Nephron (organoid): ENCODE measurements at regions not wholly inside any gene's neighbourhood (a gene's known extent, or its start where the extent isn't known, plus 50 kb on each side); places are given as distances from the start of the nearest gene placed in this dataset.
A peak's percentile ranks its signal among the peaks of the same experiment; 100 is the strongest.

ENCODE experiments used
- H3K27ac Mint-ChIP-seq, 3 experiments: 2 replicates each; pipeline ENCODE4 v1.8.0; 2020; ENCODE audit warnings: mixed read lengths in 3 of 3, mild to moderate bottlenecking in 2 of 3, moderate library complexity in 1 of 3
- H3K27me3 Mint-ChIP-seq: 2 replicates; pipeline ENCODE4 v1.8.0; 2021; ENCODE audit warnings: low read depth, mild to moderate bottlenecking, moderate library complexity, mixed read lengths
- H3K36me3 Mint-ChIP-seq: 2 replicates; pipeline ENCODE4 v1.8.0; 2020; ENCODE audit warnings: low read depth, mixed read lengths
- H3K4me1 Mint-ChIP-seq: 2 replicates; pipeline ENCODE4 v1.8.0; 2020; ENCODE audit warnings: mixed read lengths
- H3K4me3 Mint-ChIP-seq, 3 experiments: 2 replicates each; pipeline ENCODE4 v1.8.0; 2020; ENCODE audit warnings: mild to moderate bottlenecking in 3 of 3, mixed read lengths in 3 of 3, moderate library complexity in 2 of 3
- H3K9me3 Mint-ChIP-seq: 2 replicates; pipeline ENCODE4 v1.8.0; 2020; ENCODE audit warnings: mixed read lengths
- TF ChIP-seq, protein P1 (sequence below), 3 experiments: fragments of 200-600 bp; sonication (generic); IDR thresholded peaks; one replicate each; pipeline ENCODE4 v1.5.0; 2021; ENCODE audit warnings: antibody characterized with exemption in 3 of 3; ENCODE audit not compliant: unreplicated experiment in 3 of 3

DNA sequence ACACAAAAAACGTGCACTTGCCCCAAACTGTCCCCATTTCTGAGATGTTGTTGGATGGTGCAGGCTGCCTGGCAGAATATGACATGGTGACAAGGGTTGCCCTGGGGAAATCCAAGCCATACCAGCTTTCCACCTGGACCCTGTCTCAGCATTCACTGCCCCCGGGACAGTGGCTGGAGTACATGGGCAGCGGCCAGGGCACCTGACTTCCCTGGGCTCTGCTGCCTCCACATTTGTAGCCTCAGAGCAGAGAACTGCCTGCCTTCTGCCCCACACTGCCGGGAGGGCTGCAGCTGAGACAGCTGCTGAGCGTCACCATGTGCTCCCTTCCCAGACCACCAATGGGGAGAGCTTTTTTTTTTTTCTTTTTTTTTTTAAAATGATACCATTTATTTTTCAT is 222.9 kb upstream of the ZNF32 start:
- Mint-ChIP-seq H3K36me3 (no peaks in the 10 kb centered on the region), H3K27me3 (peaks cover 9% of the 10 kb centered on the region), H3K4me3 (no peak overlapping the region), H3K27ac (no peak overlapping the region), H3K9me3 (no peaks in the 10 kb centered on the region), H3K4me1 (peaks cover 53% of the 10 kb centered on the region)
- TF ChIP-seq, protein P1, sequence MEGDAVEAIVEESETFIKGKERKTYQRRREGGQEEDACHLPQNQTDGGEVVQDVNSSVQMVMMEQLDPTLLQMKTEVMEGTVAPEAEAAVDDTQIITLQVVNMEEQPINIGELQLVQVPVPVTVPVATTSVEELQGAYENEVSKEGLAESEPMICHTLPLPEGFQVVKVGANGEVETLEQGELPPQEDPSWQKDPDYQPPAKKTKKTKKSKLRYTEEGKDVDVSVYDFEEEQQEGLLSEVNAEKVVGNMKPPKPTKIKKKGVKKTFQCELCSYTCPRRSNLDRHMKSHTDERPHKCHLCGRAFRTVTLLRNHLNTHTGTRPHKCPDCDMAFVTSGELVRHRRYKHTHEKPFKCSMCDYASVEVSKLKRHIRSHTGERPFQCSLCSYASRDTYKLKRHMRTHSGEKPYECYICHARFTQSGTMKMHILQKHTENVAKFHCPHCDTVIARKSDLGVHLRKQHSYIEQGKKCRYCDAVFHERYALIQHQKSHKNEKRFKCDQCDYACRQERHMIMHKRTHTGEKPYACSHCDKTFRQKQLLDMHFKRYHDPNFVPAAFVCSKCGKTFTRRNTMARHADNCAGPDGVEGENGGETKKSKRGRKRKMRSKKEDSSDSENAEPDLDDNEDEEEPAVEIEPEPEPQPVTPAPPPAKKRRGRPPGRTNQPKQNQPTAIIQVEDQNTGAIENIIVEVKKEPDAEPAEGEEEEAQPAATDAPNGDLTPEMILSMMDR (IDR thresholded peaks at IDR 0.05; ENCODE audit: unreplicated experiment in 3 of 3) = no peak

DNA sequence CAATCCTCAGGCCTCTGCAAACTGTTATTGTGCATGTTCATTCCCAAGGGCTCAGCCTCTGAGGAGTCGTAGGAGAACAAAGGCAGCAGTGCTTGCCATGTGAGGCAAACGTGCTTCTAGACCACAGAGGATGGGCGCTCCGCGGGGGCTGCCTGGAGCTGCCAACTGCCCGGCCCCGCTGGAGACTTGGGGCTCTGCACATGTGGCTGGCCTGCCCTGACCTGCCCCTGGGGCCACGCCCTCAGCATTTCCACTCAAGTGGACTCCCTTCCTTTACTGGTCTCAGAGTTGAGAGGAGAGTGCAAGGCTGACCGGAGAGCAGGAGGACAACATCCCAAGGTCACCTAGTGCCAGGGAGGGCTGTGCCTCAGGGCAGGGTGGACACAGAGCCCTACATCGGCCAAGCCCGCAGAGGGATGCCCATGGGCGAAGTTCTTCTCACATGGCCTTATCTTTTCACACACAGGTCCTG is 222.3 kb upstream of the ZNF32 start:
- Mint-ChIP-seq H3K4me1 (peaks cover 52% of the 10 kb centered on the region), H3K36me3 (no peaks in the 10 kb centered on the region), H3K4me3 (no peak overlapping the region), H3K27ac (peak overlapping the region in 1 of 3 experiments; percentile 55), H3K27me3 (peaks cover 9% of the 10 kb centered on the region), H3K9me3 (no peaks in the 10 kb centered on the region)
- TF ChIP-seq, protein P1 (IDR thresholded peaks at IDR 0.05; ENCODE audit: unreplicated experiment in 3 of 3) = no peak

DNA sequence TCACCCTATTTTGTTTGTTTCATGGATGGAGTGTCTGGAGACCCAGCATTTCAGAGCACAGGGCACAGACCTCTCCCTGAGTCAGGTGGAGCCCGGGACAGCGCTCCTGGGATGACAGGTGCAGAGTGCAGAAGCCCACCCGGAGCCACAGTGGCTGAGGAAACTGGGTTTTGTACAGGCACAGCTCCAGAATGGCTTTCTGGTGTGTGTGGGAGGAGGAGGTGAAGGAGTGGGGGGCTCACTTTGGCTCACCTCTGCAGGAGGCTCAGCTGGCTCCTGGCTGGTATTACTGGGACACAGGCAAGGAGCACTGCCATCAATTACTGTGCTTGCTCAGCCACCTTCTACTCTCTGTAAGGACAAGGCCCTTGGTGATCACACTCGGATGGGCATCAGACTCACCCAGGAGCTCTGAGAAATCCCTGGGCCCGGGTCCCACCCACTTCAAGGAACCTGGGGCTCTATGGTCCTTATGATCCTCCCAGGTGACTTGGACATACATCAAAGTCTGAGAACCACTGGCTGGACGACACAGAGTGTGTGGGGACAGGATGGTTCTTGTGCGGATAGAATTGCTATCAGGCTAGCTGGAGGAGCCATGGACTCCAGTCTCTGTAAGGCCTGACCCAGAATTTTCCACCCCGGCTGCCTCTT is 221.1 kb upstream of the ZNF32 start:
- H3K27me3 Mint-ChIP-seq = peaks cover 14% of the 10 kb centered on the region
- H3K4me1 Mint-ChIP-seq = peaks cover 61% of the 10 kb centered on the region
- no peaks in the 10 kb centered on the region for H3K36me3 Mint-ChIP-seq
- peak overlapping the region; percentile 16 to 55 (median 38) for H3K27ac Mint-ChIP-seq
- H3K4me3 Mint-ChIP-seq = no peak overlapping the region
- H3K9me3 Mint-ChIP-seq = no peaks in the 10 kb centered on the region
- TF ChIP-seq, protein P1 (IDR thresholded peaks at IDR 0.05; ENCODE audit: unreplicated experiment in 3 of 3) = no peak

DNA sequence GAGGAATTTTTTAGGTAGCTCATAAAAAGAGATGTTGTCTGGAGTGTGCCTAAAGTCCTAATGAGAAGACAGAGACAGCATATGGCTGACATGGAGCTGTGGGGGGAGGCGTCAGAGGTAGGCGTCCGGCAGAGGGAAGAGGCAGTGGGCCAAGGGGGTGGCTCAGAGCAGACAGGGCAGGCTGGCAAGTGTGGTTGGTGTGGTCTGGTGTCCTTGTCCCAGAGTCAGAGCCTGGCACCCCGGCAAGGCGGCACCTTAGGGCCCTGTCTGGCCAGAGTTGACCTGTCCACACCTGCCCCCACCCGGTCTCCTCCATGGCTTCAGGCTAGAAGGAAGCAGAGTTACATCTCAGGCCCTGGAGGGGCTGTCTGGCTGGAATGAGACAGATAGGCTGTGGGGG is 220.3 kb upstream of the ZNF32 start:
- H3K4me1 Mint-ChIP-seq = peaks cover 58% of the 10 kb centered on the region
- peak overlapping the region; percentile 28 to 53 (median 41) for H3K4me3 Mint-ChIP-seq
- H3K9me3 Mint-ChIP-seq = no peaks in the 10 kb centered on the region
- peak overlapping the region; percentile 91 to 97 (median 94) for H3K27ac Mint-ChIP-seq
- H3K27me3 Mint-ChIP-seq = peaks cover 8% of the 10 kb centered on the region
- TF ChIP-seq, protein P1 (IDR thresholded peaks at IDR 0.05; ENCODE audit: unreplicated experiment in 3 of 3) = no peak
- H3K36me3 Mint-ChIP-seq = no peaks in the 10 kb centered on the region

DNA sequence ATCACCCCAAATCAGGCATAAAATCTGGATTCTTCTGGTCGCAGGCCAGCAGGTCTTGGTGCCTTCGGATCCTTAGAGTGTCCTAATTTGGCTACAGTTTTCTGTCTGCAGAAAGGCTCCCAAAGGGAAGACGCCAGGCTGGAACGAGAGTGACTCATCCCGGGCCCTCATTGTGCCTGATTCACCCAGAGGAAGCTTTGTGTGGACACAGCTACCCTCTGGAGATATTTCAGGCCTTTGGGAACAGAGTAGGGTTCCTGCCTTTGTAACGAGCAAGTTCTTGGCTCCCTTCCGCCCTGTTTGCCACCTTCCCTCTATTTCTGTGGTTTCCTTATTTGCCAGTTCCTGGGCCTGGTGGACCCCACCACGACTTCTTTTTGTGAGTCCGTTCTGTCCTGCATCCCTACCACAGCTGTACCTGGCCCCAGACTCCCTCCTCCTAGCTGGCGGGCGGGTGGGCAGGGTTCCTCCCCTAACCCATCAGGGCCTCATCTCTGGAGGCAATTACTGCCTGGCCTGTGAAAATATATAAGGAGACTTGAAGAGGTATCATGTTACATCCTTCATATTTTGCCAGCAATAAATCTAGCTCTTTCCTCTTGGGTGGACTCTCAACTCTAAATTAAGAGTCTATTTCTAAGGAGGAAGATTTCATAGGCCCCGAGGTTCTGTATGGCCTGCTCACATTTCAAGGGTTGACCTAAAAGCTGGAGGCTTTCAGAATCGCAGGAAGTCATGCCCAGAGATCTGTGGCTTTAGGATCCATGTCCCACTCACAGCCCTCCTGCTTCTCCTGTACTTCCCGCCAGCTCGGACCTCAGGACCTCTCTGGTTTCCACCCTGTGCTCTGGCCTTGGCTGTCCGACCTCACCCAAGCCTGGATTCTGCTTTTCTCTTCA is 219.2 kb upstream of the ZNF32 start:
- TF ChIP-seq, protein P1 (IDR thresholded peaks at IDR 0.05; ENCODE audit: unreplicated experiment in 3 of 3) = no peak
- peak overlapping the region; percentile 91 to 97 (median 94) for H3K27ac Mint-ChIP-seq
- H3K36me3 Mint-ChIP-seq = no peaks in the 10 kb centered on the region
- peak overlapping the region; percentile 32 to 53 (median 41) for H3K4me3 Mint-ChIP-seq
- peaks cover 11% of the 10 kb centered on the region for H3K27me3 Mint-ChIP-seq
- peaks cover 63% of the 10 kb centered on the region for H3K4me1 Mint-ChIP-seq
- H3K9me3 Mint-ChIP-seq = no peaks in the 10 kb centered on the region
